ENCODE measurements at regions not wholly inside any gene's neighbourhood (a gene's known extent, or its start where the extent isn't known, plus 50 kb on each side); places are given as distances from the start of the nearest gene placed in this dataset.

DNA sequence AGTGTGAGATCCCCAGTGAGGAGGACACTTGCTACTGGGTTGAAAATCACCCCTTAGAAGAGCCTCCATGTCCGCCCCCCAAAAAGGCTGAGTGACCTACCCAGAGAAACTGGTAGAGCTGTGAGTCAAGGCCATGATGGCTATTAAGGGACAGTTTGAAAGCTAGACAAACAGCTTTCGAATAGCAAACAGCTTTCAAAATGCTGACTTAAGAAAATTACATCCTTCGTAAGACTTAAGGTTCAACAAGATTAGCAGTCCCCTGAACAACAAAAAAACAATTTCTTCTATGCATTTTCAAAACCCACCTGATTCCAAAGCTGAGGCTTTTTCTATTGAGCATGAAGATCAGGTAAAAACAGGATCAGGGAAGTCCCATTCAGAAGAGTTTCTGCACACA is 269.7 kb upstream of the SOX2 start:
- POLR2A ChIA-PET = no interaction called here

DNA sequence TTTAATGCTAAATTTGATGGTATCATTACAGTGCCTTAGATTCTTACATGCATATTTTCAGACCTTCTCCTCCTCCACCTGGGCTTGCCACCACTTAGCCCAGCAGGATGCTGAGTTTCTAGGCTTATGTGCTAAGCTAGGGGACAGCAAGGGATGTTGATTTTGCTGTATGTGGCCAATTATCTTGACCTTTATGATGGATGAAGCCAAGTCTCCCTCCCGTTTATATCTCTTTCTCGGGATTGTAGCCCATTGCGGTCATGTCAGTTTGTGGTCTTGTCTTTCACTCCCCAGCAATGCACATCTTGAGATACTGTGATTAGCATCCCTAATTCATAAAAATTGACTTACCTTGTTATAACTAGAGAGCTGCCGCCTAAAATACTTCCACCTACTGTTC is 278.7 kb upstream of the SOX2 start:
- no peak for DNase-seq (ENCODE audit: low read depth)
- ChIA-PET POLR2A (no interaction called here), CTCF (no interaction called here)
- Histone ChIP-seq H3K4me3 (ENCODE audit: low read depth, low read length) (no peak overlapping the region), H3K27me3 (ENCODE audit: control insufficient read depth, insufficient read depth, low read length) (no peaks in the 10 kb centered on the region), H3K36me3 (ENCODE audit: control insufficient read depth, insufficient read depth, low read length) (no peaks in the 10 kb centered on the region)
- TF ChIP-seq, protein P1, sequence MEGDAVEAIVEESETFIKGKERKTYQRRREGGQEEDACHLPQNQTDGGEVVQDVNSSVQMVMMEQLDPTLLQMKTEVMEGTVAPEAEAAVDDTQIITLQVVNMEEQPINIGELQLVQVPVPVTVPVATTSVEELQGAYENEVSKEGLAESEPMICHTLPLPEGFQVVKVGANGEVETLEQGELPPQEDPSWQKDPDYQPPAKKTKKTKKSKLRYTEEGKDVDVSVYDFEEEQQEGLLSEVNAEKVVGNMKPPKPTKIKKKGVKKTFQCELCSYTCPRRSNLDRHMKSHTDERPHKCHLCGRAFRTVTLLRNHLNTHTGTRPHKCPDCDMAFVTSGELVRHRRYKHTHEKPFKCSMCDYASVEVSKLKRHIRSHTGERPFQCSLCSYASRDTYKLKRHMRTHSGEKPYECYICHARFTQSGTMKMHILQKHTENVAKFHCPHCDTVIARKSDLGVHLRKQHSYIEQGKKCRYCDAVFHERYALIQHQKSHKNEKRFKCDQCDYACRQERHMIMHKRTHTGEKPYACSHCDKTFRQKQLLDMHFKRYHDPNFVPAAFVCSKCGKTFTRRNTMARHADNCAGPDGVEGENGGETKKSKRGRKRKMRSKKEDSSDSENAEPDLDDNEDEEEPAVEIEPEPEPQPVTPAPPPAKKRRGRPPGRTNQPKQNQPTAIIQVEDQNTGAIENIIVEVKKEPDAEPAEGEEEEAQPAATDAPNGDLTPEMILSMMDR (IDR thresholded peaks at IDR 0.05; ENCODE audit: insufficient read depth, low read depth, low read length) = no peak

More for the DNA sequence above, 269.7 kb upstream of the SOX2 start:
- TF ChIP-seq, protein P1 (IDR thresholded peaks at IDR 0.05; ENCODE audit: insufficient read depth, low read depth, low read length) = no peak
- no peaks in the 10 kb centered on the region for H3K27me3 ChIP-seq (ENCODE audit: control insufficient read depth, insufficient read depth, low read length)
- H3K4me3 ChIP-seq (ENCODE audit: low read depth, low read length) = no peak overlapping the region
- CTCF ChIA-PET = no interaction called here
- no peaks in the 10 kb centered on the region for H3K36me3 ChIP-seq (ENCODE audit: control insufficient read depth, insufficient read depth, low read length)
- DNase-seq (ENCODE audit: low read depth) = no peak

DNA sequence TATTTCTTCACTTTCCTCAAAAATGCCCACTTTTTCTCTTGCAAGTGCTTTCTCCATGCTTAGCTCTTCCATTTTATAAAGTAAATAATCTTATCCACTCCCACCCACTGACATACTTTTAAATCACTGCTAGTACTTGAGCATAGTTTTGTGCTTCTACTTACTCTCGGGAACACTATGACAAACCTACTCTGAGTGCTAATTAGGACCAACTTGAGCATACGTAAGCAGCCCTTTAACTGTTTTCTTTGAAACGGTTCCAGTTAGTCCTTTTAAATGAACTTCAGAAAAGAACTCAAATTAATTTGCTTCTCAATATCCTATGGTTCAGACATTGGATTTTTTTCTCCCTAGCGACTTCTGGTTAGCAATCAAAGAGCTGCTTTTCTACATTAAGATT is 280.0 kb upstream of the SOX2 start:
- Histone ChIP-seq H3K36me3 (ENCODE audit: control insufficient read depth, insufficient read depth, low read length) (no peaks in the 10 kb centered on the region), H3K4me3 (ENCODE audit: low read depth, low read length) (no peak overlapping the region), H3K27me3 (ENCODE audit: control insufficient read depth, insufficient read depth, low read length) (no peaks in the 10 kb centered on the region)
- DNase-seq (ENCODE audit: low read depth) = no peak
- TF ChIP-seq, protein P1 (IDR thresholded peaks at IDR 0.05; ENCODE audit: insufficient read depth, low read depth, low read length) = no peak
- ChIA-PET POLR2A (no interaction called here), CTCF (no interaction called here)

DNA sequence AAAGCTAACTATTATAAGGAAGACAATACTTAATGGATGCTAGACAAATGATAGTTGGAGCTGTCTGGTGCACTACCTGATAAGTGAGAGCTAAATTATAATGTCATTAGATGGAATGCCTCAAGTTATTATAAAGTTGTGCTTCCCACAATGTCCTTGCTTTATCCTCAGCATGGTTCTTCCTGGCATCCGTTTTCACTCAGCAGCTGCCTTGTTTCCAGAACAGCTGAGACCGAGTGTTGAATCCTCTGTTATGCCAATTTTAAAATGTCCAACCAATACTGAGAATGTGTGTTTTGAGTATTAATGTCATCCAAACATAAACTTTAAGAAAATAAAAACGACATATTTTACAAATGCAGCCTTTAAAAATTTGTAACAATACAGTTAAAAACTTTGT is 286.7 kb upstream of the SOX2 start:
- DNase-seq (ENCODE audit: low read depth) = no peak
- TF ChIP-seq, protein P1 (IDR thresholded peaks at IDR 0.05; ENCODE audit: insufficient read depth, low read depth, low read length) = no peak
- POLR2A ChIA-PET = no interaction called here
- no peak overlapping the region for H3K4me3 ChIP-seq (ENCODE audit: low read depth, low read length)
- no peaks in the 10 kb centered on the region for H3K27me3 ChIP-seq (ENCODE audit: control insufficient read depth, insufficient read depth, low read length)
- CTCF ChIA-PET = no interaction called here
- H3K36me3 ChIP-seq (ENCODE audit: control insufficient read depth, insufficient read depth, low read length) = no peaks in the 10 kb centered on the region

DNA sequence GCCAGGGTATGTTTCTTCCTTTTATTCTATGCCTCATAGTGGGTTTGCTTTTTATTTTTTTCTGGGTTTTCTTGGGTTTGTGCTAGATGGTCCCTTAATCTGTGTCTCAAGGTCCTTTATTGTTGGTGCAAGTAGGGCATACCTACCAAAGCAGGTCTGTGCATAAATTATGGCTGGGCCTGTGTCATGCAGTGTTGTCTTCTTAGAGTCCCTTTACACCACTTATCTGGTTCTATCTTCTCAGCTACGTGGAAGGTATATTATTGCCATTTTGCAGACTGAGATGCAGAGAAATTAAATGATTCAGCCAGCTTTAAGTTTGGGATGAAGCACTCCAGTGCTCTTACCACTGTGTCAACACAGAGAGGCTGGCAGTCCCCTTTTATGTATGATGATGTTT is 293.5 kb upstream of the SOX2 start:
- POLR2A ChIA-PET = no interaction called here

More for the DNA sequence above, 293.5 kb upstream of the SOX2 start:
- Histone ChIP-seq H3K4me3 (ENCODE audit: low read depth, low read length) (no peak overlapping the region), H3K36me3 (ENCODE audit: control insufficient read depth, insufficient read depth, low read length) (no peaks in the 10 kb centered on the region), H3K27me3 (ENCODE audit: control insufficient read depth, insufficient read depth, low read length) (no peaks in the 10 kb centered on the region)
- TF ChIP-seq, protein P1 (IDR thresholded peaks at IDR 0.05; ENCODE audit: insufficient read depth, low read depth, low read length) = no peak
- DNase-seq (ENCODE audit: low read depth) = no peak
- CTCF ChIA-PET = interaction anchor here (0.9 kb wide), 1 partner anchor 9 kb away, joined by 3 read pairs; no protein-coding TSS in a partner anchor
